ENCODE measurements at regions not wholly inside any gene's neighbourhood (a gene's known extent, or its start where the extent isn't known, plus 50 kb on each side); places are given as distances from the start of the nearest gene placed in this dataset.

- TF ChIP-seq PBX3 (IDR thresholded peaks at IDR 0.05) (no peak), SMC3 (IDR thresholded peaks at IDR 0.05) (0 out of 3 replicates have a peak, but pooled peaks have one; percentile 8), CTCF (IDR thresholded peaks at IDR 0.05) (no peak)
Observed at GRCh38 chr1:168920456-168921094, 185.9 kb upstream of the ATP1B1 start.
